HCT116 (cell line): ENCODE measurements at regions not wholly inside any gene's neighbourhood (a gene's known extent, or its start where the extent isn't known, plus 50 kb on each side); places are given as distances from the start of the nearest gene placed in this dataset.

ENCODE experiments used
- ATAC-seq: fragments of 200-7000 bp; cut with Tn5 transposase; 2 replicates; pipeline ENCODE4 v1.9.1; 2020; ENCODE audit warnings: mild to moderate bottlenecking, moderate library complexity
- BruUV-seq: library from RNA; stranded (reverse); fragments of 400-500 nt; replicated peaks from 2 replicates; lab custom pipeline; 2021; lab: Mats Ljungman, UMichigan
- CTCF ChIA-PET: fragments of 300-600 bp; sonication (Branson Sonifier 250); formaldehyde crosslinking; loops from one replicate; lab custom pipeline; 2021; ENCODE audit warnings: antibody characterized with exemption; lab: Charles Lee
- POLR2A ChIA-PET: fragments of 300-600, 350-600 bp; sonication (Branson Sonifier 250); formaldehyde crosslinking; loops from one replicate; lab custom pipeline; 2021; ENCODE audit warnings: antibody characterized with exemption; lab: Charles Lee
- RAD21 ChIA-PET, 2 experiments: fragments of 300-600 bp; sonication (Branson Sonifier 250); formaldehyde crosslinking; loops; one replicate each; lab custom pipeline; 2023; ENCODE audit warnings: low total read pairs in 2 of 2; ENCODE audit not compliant: uncharacterized antibody in 2 of 2, unreplicated experiment in 2 of 2, low non-redundant PET in 1 of 2; lab: Charles Lee
- DNase-seq: peaks from one replicate; pipeline ENCODE4 v3.0.0-alpha.2; 2010; ENCODE audit warnings: low read depth, low spot score
- H2AFZ ChIP-seq: fragments of 200-600 bp; shearing (Covaris generic), sonication (generic); 2 replicates; pipeline ENCODE4 v1.6.1; 2017; ENCODE audit warnings: low read depth, mixed run types, mixed read lengths, antibody characterized with exemption, low read length; ENCODE audit not compliant: poor library complexity, severe bottlenecking
- H3K27ac ChIP-seq: 2 replicates; pipeline ENCODE4 v1.5.1; 2012; ENCODE audit warnings: low read depth, low read length
- H3K27me3 ChIP-seq: fragments of 200-600 bp; sonication (generic); 2 replicates; pipeline ENCODE4 v1.6.1; 2016; ENCODE audit warnings: mixed run types, low read length, mixed read lengths; ENCODE audit not compliant: insufficient read depth
- H3K36me3 ChIP-seq, 2 experiments: fragments of 200-500 bp in 1 of 2; fragments of 200-600 bp in 1 of 2; sonication (Bioruptor generic) in 1 of 2; sonication (generic) in 1 of 2; 2 replicates each; pipeline versions ENCODE4 v1.5.1 to v1.6.1; 2014 to 2016; ENCODE audit warnings: low read length in 2 of 2, inconsistent platforms in 1 of 2, mixed read lengths in 1 of 2, mixed run types in 1 of 2; ENCODE audit not compliant: insufficient read depth in 2 of 2, control insufficient read depth in 1 of 2
- H3K4me1 ChIP-seq, 2 experiments: fragments of 200-600 bp in 1 of 2; sonication (generic) in 1 of 2; 2 replicates each; pipeline versions ENCODE4 v1.5.1 to v1.6.1; 2012 to 2017; ENCODE audit warnings: low read length in 2 of 2, inconsistent platforms in 1 of 2, mild to moderate bottlenecking in 1 of 2, mixed read lengths in 1 of 2, mixed run types in 1 of 2, moderate library complexity in 1 of 2; ENCODE audit not compliant: insufficient read depth in 2 of 2, control insufficient read depth in 1 of 2
- H3K4me2 ChIP-seq: fragments of 200-600 bp; sonication (generic); 2 replicates; pipeline ENCODE4 v1.6.1; 2017; ENCODE audit warnings: mixed run types, low read length, mixed read lengths
- H3K4me3 ChIP-seq, 2 experiments: fragments of 200-600 bp in 1 of 2; sonication (generic) in 1 of 2; replicated peaks in 1 of 2; 2 replicates each; pipeline ENCODE4 v1.5.1; 2011 to 2016; ENCODE audit warnings: low read length in 2 of 2, control low read depth in 1 of 2, low read depth in 1 of 2, mild to moderate bottlenecking in 1 of 2, mixed read lengths in 1 of 2, mixed run types in 1 of 2
- H3K79me2 ChIP-seq: fragments of 200-600 bp; sonication (generic); 2 replicates; pipeline ENCODE4 v1.6.1; 2017; ENCODE audit warnings: mild to moderate bottlenecking, mixed run types, low read length, moderate library complexity, mixed read lengths; ENCODE audit not compliant: insufficient read depth
- H3K9ac ChIP-seq: fragments of 200-600 bp; sonication (generic); 2 replicates; pipeline ENCODE4 v1.6.1; 2016; ENCODE audit warnings: low read length, mixed read lengths
- H3K9me2 ChIP-seq: fragments of 200-600 bp; sonication (generic), shearing (Covaris generic); 2 replicates; pipeline ENCODE4 v1.6.1; 2017; ENCODE audit warnings: mixed run types, mild to moderate bottlenecking, moderate library complexity; ENCODE audit not compliant: insufficient read depth
- H3K9me3 ChIP-seq, 2 experiments: fragments of 200-500 bp in 1 of 2; fragments of 200-600 bp in 1 of 2; sonication (Bioruptor generic) in 1 of 2; sonication (generic) in 1 of 2; 2 replicates each; pipeline ENCODE4 v1.6.1; 2014 to 2017; ENCODE audit warnings: low read length in 2 of 2, mixed read lengths in 2 of 2, inconsistent platforms in 1 of 2, low read depth in 1 of 2, mild to moderate bottlenecking in 1 of 2, mixed run types in 1 of 2, moderate library complexity in 1 of 2; ENCODE audit not compliant: control insufficient read depth in 1 of 2, insufficient read depth in 1 of 2
- H4K20me1 ChIP-seq: fragments of 200-600 bp; sonication (generic), shearing (Covaris generic); 2 replicates; pipeline ENCODE4 v1.6.1; 2017; ENCODE audit warnings: mixed run types, mild to moderate bottlenecking, moderate library complexity; ENCODE audit not compliant: insufficient read depth
- ATF3 ChIP-seq: IDR thresholded peaks from 2 replicates; pipeline ENCODE4 v1.6.1; 2012
- CBX3 ChIP-seq: IDR thresholded peaks from 2 replicates; pipeline ENCODE4 v1.6.1; 2012; ENCODE audit warnings: low read depth
- CEBPB ChIP-seq: IDR thresholded peaks from 2 replicates; pipeline ENCODE4 v1.6.1; 2012; ENCODE audit warnings: low read depth
- ELF1 ChIP-seq: IDR thresholded peaks from 2 replicates; pipeline ENCODE4 v1.6.1; 2012; ENCODE audit warnings: low read depth, borderline replicate concordance
- EZH2 ChIP-seq: fragments of 200-600 bp; sonication (generic); IDR thresholded peaks from 2 replicates; pipeline ENCODE4 v1.6.1; 2017; ENCODE audit warnings: antibody characterized with exemption, mixed run types
- EZH2phosphoT487 ChIP-seq: fragments of 200-600 bp; IDR thresholded peaks from 2 replicates; pipeline ENCODE4 v1.6.1; 2018; ENCODE audit warnings: antibody characterized with exemption, borderline replicate concordance
- FOSL1 ChIP-seq: IDR thresholded peaks from 2 replicates; pipeline ENCODE4 v1.6.1; 2012; ENCODE audit warnings: low read depth
- JUND ChIP-seq: IDR thresholded peaks from 2 replicates; pipeline ENCODE4 v1.6.1; 2012
- POLR2A ChIP-seq: IDR thresholded peaks from 2 replicates; pipeline ENCODE4 v1.7.0; 2011; ENCODE audit warnings: borderline replicate concordance; ENCODE audit not compliant: insufficient read depth, insufficient read length; ENCODE audit errors: extremely low read depth
- POLR2AphosphoS5 ChIP-seq: IDR thresholded peaks from 2 replicates; pipeline ENCODE4 v1.6.1; 2011; ENCODE audit warnings: mild to moderate bottlenecking, low read depth, low read length, moderate library complexity
- RAD21 ChIP-seq: IDR thresholded peaks from 2 replicates; pipeline ENCODE4 v1.6.1; 2012; ENCODE audit warnings: low read depth, mild to moderate bottlenecking
- SIN3A ChIP-seq: IDR thresholded peaks from 2 replicates; pipeline ENCODE4 v1.6.1; 2012; ENCODE audit warnings: low read depth
- SP1 ChIP-seq: IDR thresholded peaks from 2 replicates; pipeline ENCODE4 v1.6.1; 2012; ENCODE audit warnings: low read depth
- SRF ChIP-seq: IDR thresholded peaks from 2 replicates; pipeline ENCODE4 v1.6.1; 2012; ENCODE audit warnings: low read depth
- TCF7L2 ChIP-seq: IDR thresholded peaks from 2 replicates; pipeline ENCODE4 v1.7.0; 2011; ENCODE audit warnings: borderline replicate concordance, inconsistent platforms; ENCODE audit not compliant: insufficient read depth, insufficient read length; ENCODE audit errors: extremely low read depth
- YY1 ChIP-seq: IDR thresholded peaks from 2 replicates; pipeline ENCODE4 v1.6.1; 2011; ENCODE audit warnings: low read length, low read depth, moderate library complexity, mild to moderate bottlenecking; ENCODE audit not compliant: insufficient replicate concordance; ENCODE audit errors: extremely low read depth
- ZFX ChIP-seq: fragments of 450-650 bp; IDR thresholded peaks from 2 replicates; pipeline ENCODE4 v1.6.1; 2017
- ZNF274 ChIP-seq: fragments of 200-500 bp; sonication (Bioruptor generic); IDR thresholded peaks from 2 replicates; pipeline ENCODE4 v1.6.1; 2014; ENCODE audit warnings: mild to moderate bottlenecking, low read depth, low read length, inconsistent platforms
- intact Hi-C: fragments of 100-400 bp; cut with micrococcal nuclease; formaldehyde crosslinking; loops from 2 replicates; pipeline ENCODE4 v1.10.0; 2022
- TF ChIP-seq, protein P1 (sequence below): IDR thresholded peaks from 2 replicates; pipeline ENCODE4 v1.6.1; 2012
- TF ChIP-seq, protein P2 (sequence below): IDR thresholded peaks from 2 replicates; pipeline ENCODE4 v1.6.1; 2011; ENCODE audit warnings: mild to moderate bottlenecking, low read length, moderate library complexity; ENCODE audit not compliant: insufficient replicate concordance; ENCODE audit errors: extremely low read depth

- Histone ChIP-seq H4K20me1 (no peaks in the 10 kb centered on the region), H3K4me2 (no peak overlapping the region), H3K9me3 (peaks cover 4 to 24% of the 10 kb centered on the region in 2 experiments; a peak in 2 of 4 replicates), H3K4me3 (no peak overlapping the region), H3K36me3 (no peaks in the 10 kb centered on the region), H3K27me3 (no peaks in the 10 kb centered on the region), H3K79me2 (no peaks in the 10 kb centered on the region), H3K9me2 (no peaks in the 10 kb centered on the region), H3K27ac (no peak overlapping the region), H2AFZ (no peak overlapping the region), H3K9ac (no peak overlapping the region), H3K4me1 (no peaks in the 10 kb centered on the region)
- DNase-seq = no peak
- ChIA-PET CTCF (no interaction called here), RAD21 (no interaction called here), POLR2A (no interaction called here)
- intact Hi-C loops = no loop called here
- TF ChIP-seq POLR2AphosphoS5 (no peak), ZFX (no peak), ELF1 (no peak), FOSL1 (no peak), RAD21 (no peak)
- no TSS peak for BruUV-seq
- no peak for ATAC-seq
Measured at GRCh38 chr6:66065313-66065712, 358.3 kb upstream of the EYS start.

DNA sequence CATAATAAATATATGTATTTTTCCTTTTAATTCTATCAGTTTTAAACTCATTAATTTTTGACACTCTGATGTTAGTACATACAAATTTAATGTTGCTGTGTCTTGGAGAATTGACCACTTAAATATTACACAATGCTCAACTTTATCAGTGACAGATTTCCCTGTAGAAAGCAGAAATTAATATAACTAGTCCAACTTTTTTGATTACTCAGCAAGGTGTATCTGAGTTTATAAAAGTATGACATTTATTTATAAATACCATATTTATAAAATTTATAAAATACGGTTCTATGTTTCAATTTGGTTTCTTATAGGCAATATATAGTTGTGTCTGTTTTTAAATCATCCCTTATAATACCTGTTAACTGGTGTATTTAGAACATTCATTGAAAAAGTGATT lies 350.0 kb upstream of the EYS start:
- H3K36me3 ChIP-seq = no peaks in the 10 kb centered on the region
- POLR2A ChIA-PET = no interaction called here
- H3K9me2 ChIP-seq = no peaks in the 10 kb centered on the region
- H3K4me3 ChIP-seq = no peak overlapping the region
- H3K4me2 ChIP-seq = no peak overlapping the region
- H3K79me2 ChIP-seq = no peaks in the 10 kb centered on the region
- ATAC-seq = no peak
- no peak overlapping the region for H3K9ac ChIP-seq
- peaks cover 10 to 15% of the 10 kb centered on the region in 2 experiments; a peak in 3 of 4 replicates for H3K9me3 ChIP-seq
- intact Hi-C loops = no loop called here
- no peaks in the 10 kb centered on the region for H3K27me3 ChIP-seq
- RAD21 ChIA-PET = no interaction called here
- H4K20me1 ChIP-seq = no peaks in the 10 kb centered on the region
- no peak for DNase-seq
- CTCF ChIA-PET = no interaction called here
- no peak overlapping the region for H3K27ac ChIP-seq
- H2AFZ ChIP-seq = no peak overlapping the region
- no TSS peak for BruUV-seq
- H3K4me1 ChIP-seq = no peaks in the 10 kb centered on the region
- TF ChIP-seq JUND = no peak
- no peak for TF ChIP-seq ZNF274
- no peak for TF ChIP-seq SP1
- no peak for TF ChIP-seq SRF
- TF ChIP-seq CBX3 = no peak
- no peak for TF ChIP-seq FOSL1
- TF ChIP-seq RAD21 = no peak
- no peak for TF ChIP-seq ATF3
- no peak for TF ChIP-seq POLR2AphosphoS5
- TF ChIP-seq, protein P1, sequence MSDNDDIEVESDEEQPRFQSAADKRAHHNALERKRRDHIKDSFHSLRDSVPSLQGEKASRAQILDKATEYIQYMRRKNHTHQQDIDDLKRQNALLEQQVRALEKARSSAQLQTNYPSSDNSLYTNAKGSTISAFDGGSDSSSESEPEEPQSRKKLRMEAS = no peak
- no peak for TF ChIP-seq EZH2
- no peak for TF ChIP-seq POLR2A
- no peak for TF ChIP-seq YY1
- TF ChIP-seq TCF7L2 = no peak
- no peak for TF ChIP-seq SIN3A
- no peak for TF ChIP-seq CEBPB
- TF ChIP-seq ZFX = no peak
- TF ChIP-seq, protein P2, sequence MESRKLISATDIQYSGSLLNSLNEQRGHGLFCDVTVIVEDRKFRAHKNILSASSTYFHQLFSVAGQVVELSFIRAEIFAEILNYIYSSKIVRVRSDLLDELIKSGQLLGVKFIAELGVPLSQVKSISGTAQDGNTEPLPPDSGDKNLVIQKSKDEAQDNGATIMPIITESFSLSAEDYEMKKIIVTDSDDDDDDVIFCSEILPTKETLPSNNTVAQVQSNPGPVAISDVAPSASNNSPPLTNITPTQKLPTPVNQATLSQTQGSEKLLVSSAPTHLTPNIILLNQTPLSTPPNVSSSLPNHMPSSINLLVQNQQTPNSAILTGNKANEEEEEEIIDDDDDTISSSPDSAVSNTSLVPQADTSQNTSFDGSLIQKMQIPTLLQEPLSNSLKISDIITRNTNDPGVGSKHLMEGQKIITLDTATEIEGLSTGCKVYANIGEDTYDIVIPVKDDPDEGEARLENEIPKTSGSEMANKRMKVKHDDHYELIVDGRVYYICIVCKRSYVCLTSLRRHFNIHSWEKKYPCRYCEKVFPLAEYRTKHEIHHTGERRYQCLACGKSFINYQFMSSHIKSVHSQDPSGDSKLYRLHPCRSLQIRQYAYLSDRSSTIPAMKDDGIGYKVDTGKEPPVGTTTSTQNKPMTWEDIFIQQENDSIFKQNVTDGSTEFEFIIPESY = no peak
- no peak for TF ChIP-seq EZH2phosphoT487
